K562 (cell line): ENCODE measurements at regions not wholly inside any gene's neighbourhood (a gene's known extent, or its start where the extent isn't known, plus 50 kb on each side); places are given as distances from the start of the nearest gene placed in this dataset.

Experiments used
- FOS ChIP-seq: IDR thresholded peaks from 3 replicates; pipeline ENCODE4 v1.6.1; 2011; ENCODE audit not compliant: insufficient read length; ENCODE audit errors: extremely low read depth
- PHF20 ChIP-seq: fragments of 450-650 bp; IDR thresholded peaks from 2 replicates; pipeline ENCODE4 v1.6.1; 2018; ENCODE audit not compliant: partially characterized antibody
- POLR2A ChIP-seq: fragments of 450-650 bp; conservative IDR thresholded peaks from 2 replicates; pipeline ENCODE4 v1.6.1; 2016
- SP2 ChIP-seq: IDR thresholded peaks from 2 replicates; pipeline ENCODE4 v1.6.1; 2011; ENCODE audit warnings: mild to moderate bottlenecking, low read depth, low read length, moderate library complexity; ENCODE audit not compliant: poor library complexity, severe bottlenecking; ENCODE audit errors: extremely low read depth
- TCF7L2 ChIP-seq: fragments of 150-350 bp; IDR thresholded peaks from 2 replicates; pipeline ENCODE4 v1.6.1; 2016; ENCODE audit warnings: low read depth, mild to moderate bottlenecking, low read length, moderate library complexity
- ZNF23 ChIP-seq: fragments of 250-450 bp; sonication (Bioruptor Pico); IDR thresholded peaks from 2 replicates; pipeline ENCODE4 v1.4.0; 2020; ENCODE audit warnings: mild to moderate bottlenecking
- ZNF696 ChIP-seq: fragments of 250-450 bp; sonication (Bioruptor Pico); conservative IDR thresholded peaks from 2 replicates; pipeline ENCODE4 v1.4.0; 2020; ENCODE audit warnings: mild to moderate bottlenecking, moderate library complexity
- TF ChIP-seq, protein P1 (sequence below): fragments of 450-650 bp; IDR thresholded peaks from 2 replicates; pipeline ENCODE4 v1.7.1; 2018; ENCODE audit warnings: mild to moderate bottlenecking, low read depth; ENCODE audit not compliant: partially characterized antibody
- TF ChIP-seq, protein P2 (sequence below), 3 experiments: IDR thresholded peaks in 2 of 3; conservative IDR thresholded peaks in 1 of 3; 2 replicates each; pipeline ENCODE4 v1.5.1; 2011 to 2012; ENCODE audit warnings: low read length in 3 of 3, mild to moderate bottlenecking in 3 of 3, control low read depth in 2 of 3, improper control_type of control experiment in 1 of 3, inconsistent platforms in 1 of 3, low read depth in 1 of 3, mixed read lengths in 1 of 3, moderate library complexity in 1 of 3; ENCODE audit not compliant: insufficient read depth in 2 of 3
- TF ChIP-seq, protein P3 (sequence below): sonication (generic); formaldehyde crosslinking; IDR thresholded peaks from 2 replicates; pipeline ENCODE4 v1.8.1; 2022; ENCODE audit warnings: missing genetic modification reagents

DNA sequence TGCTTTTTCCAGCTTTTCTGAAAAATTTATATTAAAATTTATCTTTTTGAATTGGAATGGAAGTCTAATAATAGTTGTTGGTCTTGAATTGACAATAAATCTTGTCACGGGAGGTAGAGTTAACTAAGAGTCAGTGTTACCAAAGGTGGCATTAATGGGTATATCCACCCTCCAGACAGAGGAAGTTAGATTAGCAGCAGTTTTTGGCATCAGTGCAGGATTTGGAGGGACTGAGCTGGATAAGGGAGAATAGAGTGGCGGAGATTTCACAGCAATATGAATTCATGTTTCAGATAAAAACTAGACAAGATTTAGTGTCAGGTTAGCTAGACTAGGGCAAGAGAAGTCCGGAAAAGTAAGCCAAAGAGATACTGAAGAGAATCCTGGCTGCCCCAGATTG lies 201.3 kb upstream of the ZBTB20 start:
- no peak for TF ChIP-seq TCF7L2
- TF ChIP-seq, protein P1, sequence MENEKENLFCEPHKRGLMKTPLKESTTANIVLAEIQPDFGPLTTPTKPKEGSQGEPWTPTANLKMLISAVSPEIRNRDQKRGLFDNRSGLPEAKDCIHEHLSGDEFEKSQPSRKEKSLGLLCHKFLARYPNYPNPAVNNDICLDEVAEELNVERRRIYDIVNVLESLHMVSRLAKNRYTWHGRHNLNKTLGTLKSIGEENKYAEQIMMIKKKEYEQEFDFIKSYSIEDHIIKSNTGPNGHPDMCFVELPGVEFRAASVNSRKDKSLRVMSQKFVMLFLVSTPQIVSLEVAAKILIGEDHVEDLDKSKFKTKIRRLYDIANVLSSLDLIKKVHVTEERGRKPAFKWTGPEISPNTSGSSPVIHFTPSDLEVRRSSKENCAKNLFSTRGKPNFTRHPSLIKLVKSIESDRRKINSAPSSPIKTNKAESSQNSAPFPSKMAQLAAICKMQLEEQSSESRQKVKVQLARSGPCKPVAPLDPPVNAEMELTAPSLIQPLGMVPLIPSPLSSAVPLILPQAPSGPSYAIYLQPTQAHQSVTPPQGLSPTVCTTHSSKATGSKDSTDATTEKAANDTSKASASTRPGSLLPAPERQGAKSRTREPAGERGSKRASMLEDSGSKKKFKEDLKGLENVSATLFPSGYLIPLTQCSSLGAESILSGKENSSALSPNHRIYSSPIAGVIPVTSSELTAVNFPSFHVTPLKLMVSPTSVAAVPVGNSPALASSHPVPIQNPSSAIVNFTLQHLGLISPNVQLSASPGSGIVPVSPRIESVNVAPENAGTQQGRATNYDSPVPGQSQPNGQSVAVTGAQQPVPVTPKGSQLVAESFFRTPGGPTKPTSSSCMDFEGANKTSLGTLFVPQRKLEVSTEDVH: no peak
- no peak for TF ChIP-seq FOS
- TF ChIP-seq SP2: no peak
- TF ChIP-seq ZNF696 (CRISPR knock-in tag): no peak
- TF ChIP-seq, protein P2, sequence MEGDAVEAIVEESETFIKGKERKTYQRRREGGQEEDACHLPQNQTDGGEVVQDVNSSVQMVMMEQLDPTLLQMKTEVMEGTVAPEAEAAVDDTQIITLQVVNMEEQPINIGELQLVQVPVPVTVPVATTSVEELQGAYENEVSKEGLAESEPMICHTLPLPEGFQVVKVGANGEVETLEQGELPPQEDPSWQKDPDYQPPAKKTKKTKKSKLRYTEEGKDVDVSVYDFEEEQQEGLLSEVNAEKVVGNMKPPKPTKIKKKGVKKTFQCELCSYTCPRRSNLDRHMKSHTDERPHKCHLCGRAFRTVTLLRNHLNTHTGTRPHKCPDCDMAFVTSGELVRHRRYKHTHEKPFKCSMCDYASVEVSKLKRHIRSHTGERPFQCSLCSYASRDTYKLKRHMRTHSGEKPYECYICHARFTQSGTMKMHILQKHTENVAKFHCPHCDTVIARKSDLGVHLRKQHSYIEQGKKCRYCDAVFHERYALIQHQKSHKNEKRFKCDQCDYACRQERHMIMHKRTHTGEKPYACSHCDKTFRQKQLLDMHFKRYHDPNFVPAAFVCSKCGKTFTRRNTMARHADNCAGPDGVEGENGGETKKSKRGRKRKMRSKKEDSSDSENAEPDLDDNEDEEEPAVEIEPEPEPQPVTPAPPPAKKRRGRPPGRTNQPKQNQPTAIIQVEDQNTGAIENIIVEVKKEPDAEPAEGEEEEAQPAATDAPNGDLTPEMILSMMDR (IDR thresholded peaks at IDR 0.05 in 2 of 3, conservative IDR thresholded peaks at IDR 0.05 in 1 of 3; ENCODE audit: insufficient read depth in 2 of 3, low read depth in 1 of 3, low read length in 3 of 3): no peak
- no peak for TF ChIP-seq PHF20
- no peak for TF ChIP-seq POLR2A
- TF ChIP-seq, protein P3, sequence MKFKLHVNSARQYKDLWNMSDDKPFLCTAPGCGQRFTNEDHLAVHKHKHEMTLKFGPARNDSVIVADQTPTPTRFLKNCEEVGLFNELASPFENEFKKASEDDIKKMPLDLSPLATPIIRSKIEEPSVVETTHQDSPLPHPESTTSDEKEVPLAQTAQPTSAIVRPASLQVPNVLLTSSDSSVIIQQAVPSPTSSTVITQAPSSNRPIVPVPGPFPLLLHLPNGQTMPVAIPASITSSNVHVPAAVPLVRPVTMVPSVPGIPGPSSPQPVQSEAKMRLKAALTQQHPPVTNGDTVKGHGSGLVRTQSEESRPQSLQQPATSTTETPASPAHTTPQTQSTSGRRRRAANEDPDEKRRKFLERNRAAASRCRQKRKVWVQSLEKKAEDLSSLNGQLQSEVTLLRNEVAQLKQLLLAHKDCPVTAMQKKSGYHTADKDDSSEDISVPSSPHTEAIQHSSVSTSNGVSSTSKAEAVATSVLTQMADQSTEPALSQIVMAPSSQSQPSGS (CRISPR knock-in tag): no peak
- no peak for TF ChIP-seq ZNF23 (CRISPR knock-in tag)
